GM10248 (cell line): ENCODE measurements at regions not wholly inside any gene's neighbourhood (a gene's known extent, or its start where the extent isn't known, plus 50 kb on each side); places are given as distances from the start of the nearest gene placed in this dataset.

Experiments used
- CTCF ChIA-PET: fragments of 300-600 bp; sonication (Branson Sonifier 250); formaldehyde crosslinking; extraction: SDS; loops from one replicate; lab custom pipeline; 2021; ENCODE audit warnings: antibody characterized with exemption; lab: Yijun Ruan, JAX
- POLR2A ChIA-PET: fragments of 350-650 bp; sonication (Branson Sonifier 250); formaldehyde crosslinking; extraction: SDS; loops from one replicate; lab custom pipeline; 2020; ENCODE audit warnings: antibody characterized with exemption; lab: Yijun Ruan, JAX
- DNase-seq: peaks from one replicate; pipeline ENCODE4 v3.0.0; 2012; ENCODE audit errors: extremely low spot score
- TF ChIP-seq, protein P1 (sequence below): IDR thresholded peaks from 2 replicates; pipeline ENCODE4 v1.5.1; 2012; ENCODE audit warnings: mild to moderate bottlenecking, low read depth; ENCODE audit errors: extremely low read depth, missing control alignments, control extremely low read depth

DNA sequence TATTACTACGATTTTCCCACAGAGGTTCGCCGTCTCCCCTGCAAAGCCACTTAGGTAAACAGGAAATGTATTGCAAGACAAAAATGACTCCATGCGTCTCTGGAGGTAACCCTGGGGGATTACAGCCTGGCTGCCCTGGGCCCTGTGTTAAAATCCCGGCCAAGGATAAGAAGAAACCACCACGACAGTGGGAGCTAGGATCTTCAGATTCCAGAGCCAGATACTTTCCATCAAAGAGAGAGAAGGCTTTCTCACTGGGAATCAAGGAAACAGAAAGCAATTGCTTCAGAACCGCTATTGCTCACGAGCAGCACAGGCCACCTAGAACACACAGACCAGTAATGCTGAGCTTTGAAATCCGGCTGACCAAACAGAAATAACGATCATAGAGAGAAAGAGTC lies 97.9 kb upstream of the ZNF516 start:
- TF ChIP-seq, protein P1, sequence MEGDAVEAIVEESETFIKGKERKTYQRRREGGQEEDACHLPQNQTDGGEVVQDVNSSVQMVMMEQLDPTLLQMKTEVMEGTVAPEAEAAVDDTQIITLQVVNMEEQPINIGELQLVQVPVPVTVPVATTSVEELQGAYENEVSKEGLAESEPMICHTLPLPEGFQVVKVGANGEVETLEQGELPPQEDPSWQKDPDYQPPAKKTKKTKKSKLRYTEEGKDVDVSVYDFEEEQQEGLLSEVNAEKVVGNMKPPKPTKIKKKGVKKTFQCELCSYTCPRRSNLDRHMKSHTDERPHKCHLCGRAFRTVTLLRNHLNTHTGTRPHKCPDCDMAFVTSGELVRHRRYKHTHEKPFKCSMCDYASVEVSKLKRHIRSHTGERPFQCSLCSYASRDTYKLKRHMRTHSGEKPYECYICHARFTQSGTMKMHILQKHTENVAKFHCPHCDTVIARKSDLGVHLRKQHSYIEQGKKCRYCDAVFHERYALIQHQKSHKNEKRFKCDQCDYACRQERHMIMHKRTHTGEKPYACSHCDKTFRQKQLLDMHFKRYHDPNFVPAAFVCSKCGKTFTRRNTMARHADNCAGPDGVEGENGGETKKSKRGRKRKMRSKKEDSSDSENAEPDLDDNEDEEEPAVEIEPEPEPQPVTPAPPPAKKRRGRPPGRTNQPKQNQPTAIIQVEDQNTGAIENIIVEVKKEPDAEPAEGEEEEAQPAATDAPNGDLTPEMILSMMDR = no peak
- DNase-seq = no peak
- CTCF ChIA-PET = no interaction called here
- POLR2A ChIA-PET = no interaction called here

DNA sequence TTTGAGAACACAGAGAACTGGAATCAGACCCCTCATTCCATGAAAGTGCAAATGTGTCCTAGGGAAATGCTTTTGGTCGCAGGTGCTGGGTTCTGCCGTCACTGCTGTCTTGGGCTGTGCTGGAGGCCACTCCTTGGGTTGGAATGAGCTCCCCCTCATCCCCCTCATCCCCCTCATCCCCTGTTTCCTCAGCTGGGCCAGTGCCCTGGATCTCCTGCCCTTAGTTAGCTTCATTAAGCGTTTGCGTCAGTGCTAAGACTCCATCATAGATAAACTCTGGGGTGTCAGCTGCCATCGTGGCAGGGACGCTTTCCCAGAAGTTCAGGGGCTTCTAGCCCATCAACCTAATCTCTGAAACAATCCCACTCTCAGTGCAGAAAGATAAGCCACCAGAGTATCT lies 97.1 kb upstream of the ZNF516 start:
- POLR2A ChIA-PET = no interaction called here
- no peak for DNase-seq
- TF ChIP-seq, protein P1 = no peak
- CTCF ChIA-PET = no interaction called here

DNA sequence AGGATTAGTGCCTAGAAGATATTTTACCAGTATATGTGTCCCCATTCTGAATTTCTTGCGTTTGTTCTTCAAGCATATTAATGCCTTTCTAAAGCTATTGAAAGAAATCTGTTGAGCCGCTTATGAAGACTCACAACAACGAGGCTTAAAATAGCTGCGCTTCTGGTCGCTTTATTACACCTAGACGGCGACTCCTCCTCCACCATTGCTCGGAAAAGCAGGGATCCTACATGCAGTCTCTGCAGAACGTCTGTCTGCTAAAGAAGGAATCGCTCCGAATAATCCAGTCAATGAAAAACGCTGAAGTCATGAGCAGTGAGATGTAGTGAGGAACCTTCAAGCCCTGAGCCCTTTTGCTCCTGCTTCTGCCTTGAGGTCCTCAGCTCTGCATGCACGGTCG lies 94.8 kb upstream of the ZNF516 start:
- CTCF ChIA-PET = interaction anchor here (1.0 kb wide), 1 partner anchor 120 kb away, joined by 3 read pairs; no protein-coding TSS in a partner anchor
- POLR2A ChIA-PET = no interaction called here
- TF ChIP-seq, protein P1 = no peak
- no peak for DNase-seq

DNA sequence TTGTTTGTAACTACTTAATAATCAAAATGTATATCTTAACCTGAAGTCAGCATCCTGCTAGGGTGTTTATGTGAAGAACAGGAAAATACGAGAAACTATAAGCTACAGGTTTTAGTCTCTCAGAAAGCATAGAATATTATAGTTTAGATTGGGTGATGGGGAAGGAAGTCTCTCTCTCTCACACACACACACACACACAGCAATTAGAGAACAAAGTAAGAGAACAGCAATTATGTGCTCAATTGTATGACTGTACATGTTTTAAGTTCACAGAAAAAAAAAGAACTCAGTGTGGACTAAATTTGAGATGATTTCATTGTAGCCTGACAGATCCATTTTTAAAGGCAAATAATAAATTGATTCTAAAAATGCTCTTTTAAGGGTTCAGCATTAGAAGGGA lies 94.3 kb upstream of the ZNF516 start:
- ChIA-PET CTCF (interaction anchor here (1.0 kb wide), 2 partner anchors 121 to 191 kb away, joined by 3 read pairs; no protein-coding TSS in a partner anchor), POLR2A (no interaction called here)
- no peak for DNase-seq
- TF ChIP-seq, protein P1 = no peak

DNA sequence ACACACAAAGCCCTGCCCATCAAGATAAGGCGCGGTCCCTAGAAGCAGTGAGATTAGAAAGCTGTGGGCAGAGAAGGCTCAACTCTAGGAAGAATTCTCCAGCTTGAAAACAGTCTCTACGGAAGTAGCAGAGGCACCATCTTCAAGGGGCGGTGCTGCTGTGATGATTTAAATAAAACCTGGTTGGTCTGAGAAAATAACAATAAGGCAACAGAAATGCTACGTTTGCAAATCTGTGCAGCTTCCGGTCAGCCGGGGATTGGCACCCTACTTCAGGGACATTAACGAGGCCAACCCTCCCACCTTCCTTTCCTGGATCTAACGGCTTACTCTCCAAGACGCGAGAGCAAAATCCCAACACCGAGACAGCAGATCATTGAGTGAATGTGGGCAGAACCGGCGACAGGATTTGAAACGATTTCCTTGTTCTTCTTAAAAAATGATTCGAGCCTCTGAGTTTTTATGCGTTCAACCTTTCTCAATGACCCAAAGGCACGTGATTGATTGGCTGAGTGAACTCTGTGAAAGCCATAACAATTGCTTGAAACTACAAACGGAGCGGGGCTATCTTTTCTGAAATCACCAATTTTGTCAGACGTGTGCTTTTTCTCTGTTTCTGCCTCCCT lies 93.7 kb upstream of the ZNF516 start:
- CTCF ChIA-PET = interaction anchor here (1.0 kb wide), 1 partner anchor 190 kb away, joined by 3 read pairs; no protein-coding TSS in a partner anchor
- POLR2A ChIA-PET = no interaction called here
- no peak for DNase-seq
- TF ChIP-seq, protein P1 = no peak

- POLR2A ChIA-PET = no interaction called here
- no peak for DNase-seq
- CTCF ChIA-PET = no interaction called here
- TF ChIP-seq, protein P1 = no peak
These were observed 92.8 kb upstream of the ZNF516 start for GRCh38 chr18:76587879-76588271.
